Large intestine (tissue), 3 donors: ENCODE measurements at regions not wholly inside any gene's neighbourhood (a gene's known extent, or its start where the extent isn't known, plus 50 kb on each side); places are given as distances from the start of the nearest gene placed in this dataset.
"Not testable (repeated sequence)": the region's sequence is repeated elsewhere in the genome, so short reads cannot be mapped to it uniquely, and the experiment has no call there.

Experiments used
- DNase-seq, 2 donors: peaks; one replicate each; pipeline versions ENCODE4 v3.0.0 to v3.0.0-alpha.2; 2013
- H3K27ac ChIP-seq: one replicate; pipeline ENCODE4 v1.5.1; 2013; ENCODE audit warnings: low read length
- H3K27me3 ChIP-seq: 2 replicates; pipeline ENCODE4 v1.6.1; 2013; ENCODE audit warnings: low read length; ENCODE audit not compliant: control insufficient read depth, insufficient read depth
- H3K36me3 ChIP-seq: 2 replicates; pipeline ENCODE4 v1.6.1; 2013; ENCODE audit warnings: low read length; ENCODE audit not compliant: control insufficient read depth, insufficient read depth
- H3K4me1 ChIP-seq: one replicate; pipeline ENCODE4 v1.6.1; 2013; ENCODE audit warnings: low read length; ENCODE audit not compliant: control insufficient read depth, insufficient read depth
- H3K4me3 ChIP-seq: one replicate; pipeline ENCODE4 v1.5.1; 2013; ENCODE audit warnings: low read length
- H3K9me3 ChIP-seq: one replicate; pipeline ENCODE4 v1.6.1; 2013; ENCODE audit warnings: mild to moderate bottlenecking, low read depth, low read length, moderate library complexity; ENCODE audit not compliant: control insufficient read depth
- WGBS: methylation state at CpG from one replicate; pipeline ENCODE4 v1.1.5; 2013; ENCODE audit warnings: low lambda C conversion rate; ENCODE audit not compliant: insufficient coverage; 5-methylcytosine and 5-hydroxymethylcytosine counted together

- H3K4me1 ChIP-seq: no peaks in the 10 kb centered on the region
- H3K27ac ChIP-seq: no peak overlapping the region
- H3K9me3 ChIP-seq: no peaks in the 10 kb centered on the region
- H3K36me3 ChIP-seq: no peaks in the 10 kb centered on the region
- H3K4me3 ChIP-seq: no peak overlapping the region
- WGBS: 50% methylated on average over 2 of the region's 2 CpGs
- H3K27me3 ChIP-seq: no peaks in the 10 kb centered on the region
- DNase-seq: no peak
Observed at GRCh38 chr7:50848203-50848602, 65.5 kb upstream of the GRB10 start.

GRCh38 chr7:50844861-50845260, 62.2 kb upstream of the GRB10 start:
- H3K4me3 ChIP-seq, H3K9me3 ChIP-seq, H3K27ac ChIP-seq, H3K4me1 ChIP-seq, H3K27me3 ChIP-seq, DNase-seq, H3K36me3 ChIP-seq: not testable (repeated sequence)
- WGBS: no CpG with 5 or more reads among the region's 7 CpGs

GRCh38 chr7:50842041-50842440, 59.3 kb upstream of the GRB10 start:
- no peak for DNase-seq
- 80% methylated on average over 1 of the region's 6 CpGs for WGBS
- Histone ChIP-seq H3K27me3 (no peaks in the 10 kb centered on the region), H3K4me1 (no peaks in the 10 kb centered on the region), H3K27ac (no peak overlapping the region), H3K9me3 (no peaks in the 10 kb centered on the region), H3K36me3 (no peaks in the 10 kb centered on the region), H3K4me3 (no peak overlapping the region)

GRCh38 chr7:50838675-50839377, 56.1 kb upstream of the GRB10 start:
- no peak overlapping the region for H3K4me3 ChIP-seq
- no peaks in the 10 kb centered on the region for H3K27me3 ChIP-seq
- no peaks in the 10 kb centered on the region for H3K4me1 ChIP-seq
- no peak overlapping the region for H3K27ac ChIP-seq
- no peaks in the 10 kb centered on the region for H3K9me3 ChIP-seq
- no peaks in the 10 kb centered on the region for H3K36me3 ChIP-seq
- 78% methylated on average over 3 of the region's 10 CpGs for WGBS
- DNase-seq: no peak

GRCh38 chr7:50837965-50838364, 55.3 kb upstream of the GRB10 start:
- H3K36me3 ChIP-seq: no peaks in the 10 kb centered on the region
- H3K9me3 ChIP-seq: no peaks in the 10 kb centered on the region
- H3K4me3 ChIP-seq: no peak overlapping the region
- peaks cover 8% of the 10 kb centered on the region for H3K4me1 ChIP-seq
- DNase-seq: no peak
- H3K27ac ChIP-seq: no peak overlapping the region
- no peaks in the 10 kb centered on the region for H3K27me3 ChIP-seq
- 100% methylated on average over 3 of the region's 11 CpGs for WGBS

GRCh38 chr7:50836646-50837045, 54.0 kb upstream of the GRB10 start:
- H3K9me3 ChIP-seq: no peaks in the 10 kb centered on the region
- no CpG with 5 or more reads among the region's 2 CpGs for WGBS
- H3K27ac ChIP-seq: no peak overlapping the region
- H3K4me3 ChIP-seq: no peak overlapping the region
- H3K27me3 ChIP-seq: no peaks in the 10 kb centered on the region
- peaks cover 17% of the 10 kb centered on the region for H3K4me1 ChIP-seq
- no peak for DNase-seq
- H3K36me3 ChIP-seq: no peaks in the 10 kb centered on the region

- H3K27me3 ChIP-seq: no peaks in the 10 kb centered on the region
- H3K27ac ChIP-seq: no peak overlapping the region
- DNase-seq: no peak
- H3K9me3 ChIP-seq: no peaks in the 10 kb centered on the region
- no CpG with 5 or more reads among the region's 2 CpGs for WGBS
- H3K36me3 ChIP-seq: no peaks in the 10 kb centered on the region
- H3K4me1 ChIP-seq: peaks cover 17% of the 10 kb centered on the region
- H3K4me3 ChIP-seq: no peak overlapping the region
Observed at GRCh38 chr7:50835156-50835555, 52.5 kb upstream of the GRB10 start.

GRCh38 chr7:50834679-50835078, 52.0 kb upstream of the GRB10 start:
- WGBS: 100% methylated on average over 1 of the region's 6 CpGs
- no peaks in the 10 kb centered on the region for H3K36me3 ChIP-seq

GRCh38 chr7:50834031-50834535, 51.4 kb upstream of the GRB10 start:
- Histone ChIP-seq H3K9me3 (no peaks in the 10 kb centered on the region), H3K4me3 (no peak overlapping the region), H3K27ac (no peak overlapping the region), H3K4me1 (peaks cover 17% of the 10 kb centered on the region), H3K27me3 (no peaks in the 10 kb centered on the region), H3K36me3 (no peaks in the 10 kb centered on the region)
- WGBS: no CpG with 5 or more reads among the region's 1 CpG
- DNase-seq: no peak

More at GRCh38 chr7:50834679-50835078, 52.0 kb upstream of the GRB10 start:
- DNase-seq: no peak
- Histone ChIP-seq H3K4me3 (no peak overlapping the region), H3K4me1 (peaks cover 17% of the 10 kb centered on the region), H3K27me3 (no peaks in the 10 kb centered on the region), H3K27ac (no peak overlapping the region), H3K9me3 (no peaks in the 10 kb centered on the region)

- Histone ChIP-seq H3K4me3 (no peak overlapping the region), H3K27ac (peak overlapping the region; percentile 69), H3K27me3 (no peaks in the 10 kb centered on the region), H3K9me3 (no peaks in the 10 kb centered on the region), H3K4me1 (peaks cover 17% of the 10 kb centered on the region), H3K36me3 (no peaks in the 10 kb centered on the region)
- peak; percentile 58 to 86 for DNase-seq
- WGBS: no CpG with 5 or more reads among the region's 3 CpGs
Observed at GRCh38 chr7:50832744-50833143, 50.0 kb upstream of the GRB10 start.
